ENCODE measurements at regions not wholly inside any gene's neighbourhood (a gene's known extent, or its start where the extent isn't known, plus 50 kb on each side); places are given as distances from the start of the nearest gene placed in this dataset.

GRCh38 chr18:70489571-70489970 lies 200.7 kb downstream of the SOCS6 start:
- DNase-seq: no peak

- peak in 1 of 2 experiments; percentile 12 for DNase-seq
These were observed 181.1 kb downstream of the SOCS6 start for GRCh38 chr18:70469916-70470315.

- no peak for DNase-seq
These were observed 180.2 kb downstream of the SOCS6 start for GRCh38 chr18:70468861-70469547.

- peak; percentile 43 to 75 for DNase-seq
These were observed 175.7 kb downstream of the SOCS6 start for GRCh38 chr18:70464343-70465114.

- no peak for DNase-seq
These were observed 174.2 kb downstream of the SOCS6 start for GRCh38 chr18:70463085-70463484.

GRCh38 chr18:70462078-70462439 lies 173.2 kb downstream of the SOCS6 start:
- no peak for DNase-seq

- no peak for DNase-seq
These were observed 172.7 kb downstream of the SOCS6 start for GRCh38 chr18:70461323-70462077.

GRCh38 chr18:70459731-70460130 lies 170.9 kb downstream of the SOCS6 start:
- no peak for DNase-seq

- DNase-seq: no peak
These were observed 170.4 kb downstream of the SOCS6 start for GRCh38 chr18:70459251-70459650.

GRCh38 chr18:70457788-70458187 lies 168.9 kb downstream of the SOCS6 start:
- DNase-seq: no peak

- no peak for DNase-seq
These were observed 168.4 kb downstream of the SOCS6 start for GRCh38 chr18:70457223-70457622.

- no peak for DNase-seq
These were observed 167.5 kb downstream of the SOCS6 start for GRCh38 chr18:70456376-70456775.

GRCh38 chr18:70455731-70456130 lies 166.9 kb downstream of the SOCS6 start:
- DNase-seq: no peak

- peak; percentile 21 to 82 for DNase-seq
These were observed 166.0 kb downstream of the SOCS6 start for GRCh38 chr18:70454704-70455322.

GRCh38 chr18:70453058-70453775 lies 164.4 kb downstream of the SOCS6 start:
- no peak for DNase-seq

GRCh38 chr18:70452501-70452900 lies 163.7 kb downstream of the SOCS6 start:
- DNase-seq: no peak

GRCh38 chr18:70450426-70451253 lies 161.8 kb downstream of the SOCS6 start:
- DNase-seq: peak in 1 of 2 experiments; percentile 19

- DNase-seq: no peak
These were observed 159.7 kb downstream of the SOCS6 start for GRCh38 chr18:70448588-70448987.

GRCh38 chr18:70446063-70446462 lies 157.2 kb downstream of the SOCS6 start:
- no peak for DNase-seq

- no peak for DNase-seq
These were observed 154.1 kb downstream of the SOCS6 start for GRCh38 chr18:70442933-70443332.

- DNase-seq: no peak
These were observed 144.1 kb downstream of the SOCS6 start for GRCh38 chr18:70432804-70433400.

Data from NCI-H526 (cell line).